Amniotic stem cell (primary cell): ENCODE measurements at regions not wholly inside any gene's neighbourhood (a gene's known extent, or its start where the extent isn't known, plus 50 kb on each side); places are given as distances from the start of the nearest gene placed in this dataset.

Experiments used
- DNase-seq: peaks from one replicate; lab custom pipeline; 2025; lab: John Stamatoyannopoulos, UW

- DNase-seq, result no peak
Measured at GRCh38 chr14:22097586-22098292, 424.1 kb upstream of the OR4E1 start.

- DNase-seq, result no peak
Measured at GRCh38 chr14:22097072-22097471, 423.5 kb upstream of the OR4E1 start.

- no peak for DNase-seq
Measured at GRCh38 chr14:22096514-22096895, 422.9 kb upstream of the OR4E1 start.

- DNase-seq, result no peak
Measured at GRCh38 chr14:22095860-22096513, 422.4 kb upstream of the OR4E1 start.

- no peak for DNase-seq
Measured at GRCh38 chr14:22089940-22090339, 416.3 kb upstream of the OR4E1 start.

GRCh38 chr14:22088614-22089342, 415.2 kb upstream of the OR4E1 start:
- no peak for DNase-seq

GRCh38 chr14:22086131-22086530, 412.5 kb upstream of the OR4E1 start:
- DNase-seq, result no peak

GRCh38 chr14:22084393-22085281, 411.0 kb upstream of the OR4E1 start:
- peak; percentile 17 for DNase-seq

GRCh38 chr14:22081337-22081736, 407.7 kb upstream of the OR4E1 start:
- DNase-seq, result no peak

- no peak for DNase-seq
Measured at GRCh38 chr14:22079766-22080165, 406.1 kb upstream of the OR4E1 start.

GRCh38 chr14:22073801-22074200, 400.2 kb upstream of the OR4E1 start:
- no peak for DNase-seq

GRCh38 chr14:22071006-22071405, 397.4 kb upstream of the OR4E1 start:
- DNase-seq, result no peak

- no peak for DNase-seq
Measured at GRCh38 chr14:22070119-22070982, 396.7 kb upstream of the OR4E1 start.

GRCh38 chr14:22065347-22065746, 391.7 kb upstream of the OR4E1 start:
- no peak for DNase-seq

GRCh38 chr14:22059201-22059600, 385.6 kb upstream of the OR4E1 start:
- no peak for DNase-seq

GRCh38 chr14:22052795-22053194, 379.2 kb upstream of the OR4E1 start:
- DNase-seq, result no peak

- DNase-seq, result no peak
Measured at GRCh38 chr14:22047115-22047514, 373.5 kb upstream of the OR4E1 start.

- DNase-seq, result no peak
Measured at GRCh38 chr14:22046063-22046462, 372.4 kb upstream of the OR4E1 start.

GRCh38 chr14:22044193-22044592, 370.6 kb upstream of the OR4E1 start:
- DNase-seq, result no peak

- no peak for DNase-seq
Measured at GRCh38 chr14:22040781-22041125, 367.1 kb upstream of the OR4E1 start.
